HCT116 (cell line): ENCODE measurements at regions not wholly inside any gene's neighbourhood (a gene's known extent, or its start where the extent isn't known, plus 50 kb on each side); places are given as distances from the start of the nearest gene placed in this dataset.

Experiments used
- CEBPB ChIP-seq: IDR thresholded peaks from 2 replicates; pipeline ENCODE4 v1.6.1; 2012; ENCODE audit warnings: low read depth
- EZH2 ChIP-seq: fragments of 200-600 bp; sonication (generic); IDR thresholded peaks from 2 replicates; pipeline ENCODE4 v1.6.1; 2017; ENCODE audit warnings: antibody characterized with exemption, mixed run types
- EZH2phosphoT487 ChIP-seq: fragments of 200-600 bp; IDR thresholded peaks from 2 replicates; pipeline ENCODE4 v1.6.1; 2018; ENCODE audit warnings: antibody characterized with exemption, borderline replicate concordance
- MAX ChIP-seq: IDR thresholded peaks from 2 replicates; pipeline ENCODE4 v1.6.1; 2012
- POLR2AphosphoS5 ChIP-seq: IDR thresholded peaks from 2 replicates; pipeline ENCODE4 v1.6.1; 2011; ENCODE audit warnings: mild to moderate bottlenecking, low read depth, low read length, moderate library complexity
- RAD21 ChIP-seq: IDR thresholded peaks from 2 replicates; pipeline ENCODE4 v1.6.1; 2012; ENCODE audit warnings: low read depth, mild to moderate bottlenecking
- SIN3A ChIP-seq: IDR thresholded peaks from 2 replicates; pipeline ENCODE4 v1.6.1; 2012; ENCODE audit warnings: low read depth
- SP1 ChIP-seq: IDR thresholded peaks from 2 replicates; pipeline ENCODE4 v1.6.1; 2012; ENCODE audit warnings: low read depth
- ZNF274 ChIP-seq: fragments of 200-500 bp; sonication (Bioruptor generic); IDR thresholded peaks from 2 replicates; pipeline ENCODE4 v1.6.1; 2014; ENCODE audit warnings: mild to moderate bottlenecking, low read depth, low read length, inconsistent platforms
- TF ChIP-seq, protein P1 (sequence below), 3 experiments: fragments of 200-600 bp in 1 of 3; sonication (generic) in 1 of 3; IDR thresholded peaks in 2 of 3; conservative IDR thresholded peaks in 1 of 3; 2 replicates each; pipeline ENCODE4 v1.5.1; 2012 to 2017; ENCODE audit warnings: low read depth in 2 of 3, low read length in 2 of 3, antibody characterized with exemption in 1 of 3, borderline replicate concordance in 1 of 3, control low read depth in 1 of 3, mild to moderate bottlenecking in 1 of 3, mixed read lengths in 1 of 3, mixed run types in 1 of 3, moderate library complexity in 1 of 3; ENCODE audit not compliant: insufficient read depth in 1 of 3

DNA sequence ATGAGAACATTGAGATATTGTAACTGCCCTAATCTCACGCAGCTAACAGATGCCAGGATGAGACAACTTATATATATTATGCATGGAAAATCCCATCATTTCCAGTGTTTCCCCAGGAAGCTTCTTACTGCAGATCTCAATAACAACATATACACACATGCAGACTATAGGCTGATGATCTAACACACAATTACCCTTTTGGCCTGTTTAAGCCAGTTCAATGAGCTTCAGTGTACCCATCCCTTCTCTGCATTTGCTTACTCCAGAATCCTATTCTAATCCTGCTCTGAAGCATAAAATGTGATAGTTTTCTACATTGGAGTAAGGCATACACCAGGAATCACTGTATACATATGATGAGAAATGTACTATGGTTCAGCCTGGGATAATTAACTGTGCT, 489.4 kb downstream of the SUCLA2 start:
- TF ChIP-seq, protein P1, sequence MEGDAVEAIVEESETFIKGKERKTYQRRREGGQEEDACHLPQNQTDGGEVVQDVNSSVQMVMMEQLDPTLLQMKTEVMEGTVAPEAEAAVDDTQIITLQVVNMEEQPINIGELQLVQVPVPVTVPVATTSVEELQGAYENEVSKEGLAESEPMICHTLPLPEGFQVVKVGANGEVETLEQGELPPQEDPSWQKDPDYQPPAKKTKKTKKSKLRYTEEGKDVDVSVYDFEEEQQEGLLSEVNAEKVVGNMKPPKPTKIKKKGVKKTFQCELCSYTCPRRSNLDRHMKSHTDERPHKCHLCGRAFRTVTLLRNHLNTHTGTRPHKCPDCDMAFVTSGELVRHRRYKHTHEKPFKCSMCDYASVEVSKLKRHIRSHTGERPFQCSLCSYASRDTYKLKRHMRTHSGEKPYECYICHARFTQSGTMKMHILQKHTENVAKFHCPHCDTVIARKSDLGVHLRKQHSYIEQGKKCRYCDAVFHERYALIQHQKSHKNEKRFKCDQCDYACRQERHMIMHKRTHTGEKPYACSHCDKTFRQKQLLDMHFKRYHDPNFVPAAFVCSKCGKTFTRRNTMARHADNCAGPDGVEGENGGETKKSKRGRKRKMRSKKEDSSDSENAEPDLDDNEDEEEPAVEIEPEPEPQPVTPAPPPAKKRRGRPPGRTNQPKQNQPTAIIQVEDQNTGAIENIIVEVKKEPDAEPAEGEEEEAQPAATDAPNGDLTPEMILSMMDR (IDR thresholded peaks at IDR 0.05 in 2 of 3, conservative IDR thresholded peaks at IDR 0.05 in 1 of 3; ENCODE audit: borderline replicate concordance in 1 of 3, insufficient read depth in 1 of 3, low read depth in 2 of 3, low read length in 2 of 3), result no peak
- TF ChIP-seq SIN3A, result no peak
- no peak for TF ChIP-seq CEBPB
- no peak for TF ChIP-seq POLR2AphosphoS5
- no peak for TF ChIP-seq EZH2phosphoT487
- TF ChIP-seq RAD21, result no peak
- TF ChIP-seq SP1, result no peak
- no peak for TF ChIP-seq MAX
- TF ChIP-seq ZNF274, result no peak
- TF ChIP-seq EZH2, result no peak
